HG02642 (cell line): ENCODE measurements at regions not wholly inside any gene's neighbourhood (a gene's known extent, or its start where the extent isn't known, plus 50 kb on each side); places are given as distances from the start of the nearest gene placed in this dataset.

Source experiments
- ATAC-seq: cut with Tn5 transposase; IDR thresholded peaks from one replicate; pipeline ENCODE4 v1.9.1; 2021; ENCODE audit warnings: mild to moderate bottlenecking; ENCODE audit not compliant: unreplicated experiment, poor library complexity

GRCh38 chr11:91825777-91826176 lies 398.8 kb upstream of the FAT3 start:
- ATAC-seq, result no peak

DNA sequence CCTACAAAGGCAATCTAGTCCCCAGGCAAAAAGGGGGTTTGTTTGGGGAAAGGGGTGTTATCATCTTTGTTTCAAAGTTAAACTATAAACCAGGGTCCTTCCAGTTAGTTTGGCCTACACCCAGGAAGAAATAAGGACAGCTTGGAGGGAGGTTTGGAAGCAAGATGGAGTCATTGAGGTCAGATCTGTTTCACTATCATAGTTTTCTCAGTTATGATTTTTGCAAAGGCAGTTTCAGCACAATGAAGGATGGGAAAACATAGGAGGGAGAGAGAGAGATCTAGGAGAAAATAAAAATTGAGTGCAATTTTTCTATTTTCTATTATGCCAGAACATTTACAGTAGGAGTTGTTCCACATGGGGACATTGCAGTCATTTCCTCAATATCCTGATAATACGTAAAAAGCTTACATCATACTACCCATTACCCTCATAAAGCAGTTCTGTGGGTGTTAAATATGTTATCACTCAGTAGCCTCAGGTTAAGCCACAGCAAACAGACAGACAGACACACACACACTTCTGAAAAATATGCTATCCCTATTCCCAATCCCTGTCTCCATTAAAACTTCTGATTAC lies 401.3 kb upstream of the FAT3 start:
- no peak for ATAC-seq

DNA sequence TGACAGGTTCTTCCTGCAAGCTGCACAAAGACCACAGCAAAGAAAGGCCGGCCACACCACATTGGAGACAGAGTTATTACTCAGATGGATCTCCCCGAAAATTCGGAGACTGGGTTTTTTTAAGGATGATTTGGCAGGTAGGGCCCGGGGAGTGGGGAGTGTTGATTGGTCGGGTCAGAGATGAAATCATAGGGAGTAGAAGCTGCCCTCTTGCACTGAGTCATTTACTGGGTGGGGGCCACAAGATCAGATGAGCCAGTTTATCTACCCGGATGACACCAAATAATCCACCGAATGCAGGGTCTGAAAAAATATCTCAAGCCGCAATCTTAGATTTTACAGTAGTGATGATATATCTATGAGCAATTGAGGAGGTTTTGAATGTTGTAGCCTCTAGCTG lies 401.8 kb upstream of the FAT3 start:
- ATAC-seq, result no peak

DNA sequence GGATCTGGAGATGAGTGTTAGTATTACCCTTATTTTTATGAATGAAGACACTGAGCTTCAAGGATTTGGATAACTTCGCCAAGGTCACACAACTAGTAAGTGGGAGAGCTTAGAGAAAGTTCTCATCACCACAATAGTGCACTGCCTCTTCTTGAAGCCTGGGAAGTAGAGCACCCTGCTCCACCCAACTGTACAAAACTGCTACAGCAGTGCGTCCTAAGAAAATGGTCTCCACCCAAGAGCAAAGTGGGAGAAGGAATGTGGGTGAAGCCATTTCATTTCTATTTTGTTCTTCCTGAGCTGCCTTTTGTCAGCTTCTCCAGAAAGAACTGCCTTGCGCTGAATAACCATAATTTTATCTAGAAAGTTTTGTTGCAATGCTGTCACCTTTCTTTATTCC lies 403.9 kb upstream of the FAT3 start:
- no peak for ATAC-seq

- ATAC-seq, result no peak
Measured at GRCh38 chr11:91819777-91820176, 404.8 kb upstream of the FAT3 start.

DNA sequence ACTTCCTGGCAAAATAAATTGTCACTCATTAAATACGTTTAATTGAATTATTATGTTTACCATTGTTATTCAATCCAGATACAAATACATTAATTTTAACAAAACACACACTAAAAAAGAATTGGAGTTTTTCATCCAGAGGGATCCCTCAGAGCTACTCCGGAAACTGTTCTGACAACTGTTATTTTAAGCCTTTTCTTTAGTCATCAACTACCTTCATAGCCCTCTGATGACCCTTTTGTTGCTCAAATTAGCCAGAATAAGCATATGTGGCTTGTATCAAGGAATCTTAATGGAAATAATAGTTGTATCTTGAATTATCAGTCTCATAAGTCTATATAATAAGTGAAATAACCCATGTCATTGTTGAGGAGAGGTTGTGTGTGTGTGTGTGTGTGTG lies 405.4 kb upstream of the FAT3 start:
- ATAC-seq, result no peak

GRCh38 chr11:91817996-91818395 lies 406.6 kb upstream of the FAT3 start:
- no peak for ATAC-seq

DNA sequence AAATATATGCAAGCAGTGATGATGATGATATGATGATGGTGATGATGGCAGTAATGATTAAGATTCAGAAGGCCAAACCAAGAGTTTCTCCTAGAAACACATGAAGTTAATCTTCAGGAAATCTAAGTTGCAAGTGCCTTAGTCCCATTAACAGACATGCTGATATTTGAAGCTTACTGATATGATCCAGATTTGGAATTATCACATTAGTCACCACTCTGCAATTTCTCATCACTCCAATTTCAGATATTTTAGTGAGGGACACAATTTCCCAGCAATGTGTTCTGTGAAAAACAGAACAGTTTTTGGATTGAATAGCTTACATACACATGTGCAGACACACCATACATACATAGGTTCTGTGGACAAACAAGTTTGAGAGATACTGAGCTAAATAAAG lies 411.4 kb upstream of the FAT3 start:
- no peak for ATAC-seq

DNA sequence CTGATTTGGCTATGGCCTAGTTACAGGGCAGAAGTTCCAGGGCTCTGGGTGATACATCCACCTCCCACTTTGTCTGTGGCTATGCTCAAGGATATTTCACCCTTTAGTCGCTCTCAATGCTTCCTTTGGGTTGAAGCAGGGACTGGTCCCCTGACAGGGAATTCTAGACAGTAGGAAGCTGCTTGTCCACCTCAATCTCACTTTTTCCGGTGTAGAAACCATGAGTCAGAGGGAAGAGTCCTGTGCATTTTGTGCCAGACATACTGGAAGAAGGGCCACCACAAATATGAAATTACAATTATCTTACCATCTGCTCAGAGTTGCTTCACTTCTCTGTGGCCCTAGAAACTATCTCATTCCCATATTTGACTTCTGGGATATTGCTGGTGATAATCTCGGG lies 413.7 kb upstream of the FAT3 start:
- ATAC-seq, result no peak

DNA sequence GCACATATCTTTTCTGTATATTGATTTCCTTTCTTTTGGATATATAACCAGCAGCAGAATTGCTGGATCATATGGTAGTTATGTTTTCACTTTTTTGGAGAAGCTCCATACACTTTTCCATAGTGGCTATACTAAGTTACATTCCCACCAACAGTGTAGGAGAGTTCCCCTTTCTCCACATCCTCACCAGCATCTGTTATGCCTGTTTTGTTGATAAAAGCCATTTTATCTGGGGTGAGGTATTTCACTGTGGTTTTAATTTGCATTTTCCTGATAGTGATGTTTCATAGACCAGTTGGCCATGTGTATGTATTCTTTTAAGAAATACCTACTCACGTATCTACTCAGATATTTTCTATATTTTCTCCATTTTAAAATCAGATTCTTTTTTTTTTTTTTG lies 419.3 kb upstream of the FAT3 start:
- no peak for ATAC-seq

- no peak for ATAC-seq
Measured at GRCh38 chr11:91804042-91804441, 420.6 kb upstream of the FAT3 start.

GRCh38 chr11:91802475-91802874 lies 422.1 kb upstream of the FAT3 start:
- ATAC-seq, result no peak

GRCh38 chr11:91800208-91800914 lies 424.3 kb upstream of the FAT3 start:
- no peak for ATAC-seq

DNA sequence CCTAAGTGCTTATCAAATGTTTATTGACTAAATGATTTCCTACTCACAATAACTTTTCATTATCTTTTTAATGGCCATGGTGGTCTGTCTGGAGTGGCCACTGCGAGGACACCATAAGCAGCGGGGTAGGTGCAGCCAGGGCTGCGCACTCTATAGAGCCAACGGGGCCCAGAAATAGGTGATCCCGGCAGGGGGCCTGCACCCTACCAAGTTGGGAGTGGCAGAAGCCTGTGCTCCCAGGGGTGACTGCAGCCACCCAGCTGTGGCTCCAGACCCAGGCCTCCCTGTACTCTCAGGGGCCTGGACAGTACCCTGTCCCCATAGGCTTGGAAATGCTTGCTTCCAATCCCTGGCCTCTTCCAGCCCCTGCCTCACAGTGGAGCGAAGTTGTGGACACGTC lies 426.4 kb upstream of the FAT3 start:
- no peak for ATAC-seq

DNA sequence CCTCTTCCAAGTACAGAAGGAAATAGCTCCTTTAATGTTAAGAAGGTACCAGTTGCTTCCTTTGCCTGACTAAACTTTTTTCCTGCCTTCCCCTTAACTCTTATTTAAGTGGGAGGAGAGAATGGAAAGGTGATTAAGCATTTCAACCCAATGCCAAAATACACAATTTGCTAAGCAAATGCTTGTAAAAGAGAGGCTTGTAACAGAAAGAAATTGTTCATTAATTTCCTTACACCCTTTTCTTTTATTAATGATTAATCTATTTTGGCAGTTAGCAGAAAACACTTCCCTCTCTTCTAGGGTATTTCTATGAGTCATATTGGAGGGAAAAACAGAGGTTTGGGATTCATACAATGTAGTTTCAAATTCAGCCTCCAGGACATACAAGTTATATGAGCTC lies 427.6 kb upstream of the FAT3 start:
- no peak for ATAC-seq

DNA sequence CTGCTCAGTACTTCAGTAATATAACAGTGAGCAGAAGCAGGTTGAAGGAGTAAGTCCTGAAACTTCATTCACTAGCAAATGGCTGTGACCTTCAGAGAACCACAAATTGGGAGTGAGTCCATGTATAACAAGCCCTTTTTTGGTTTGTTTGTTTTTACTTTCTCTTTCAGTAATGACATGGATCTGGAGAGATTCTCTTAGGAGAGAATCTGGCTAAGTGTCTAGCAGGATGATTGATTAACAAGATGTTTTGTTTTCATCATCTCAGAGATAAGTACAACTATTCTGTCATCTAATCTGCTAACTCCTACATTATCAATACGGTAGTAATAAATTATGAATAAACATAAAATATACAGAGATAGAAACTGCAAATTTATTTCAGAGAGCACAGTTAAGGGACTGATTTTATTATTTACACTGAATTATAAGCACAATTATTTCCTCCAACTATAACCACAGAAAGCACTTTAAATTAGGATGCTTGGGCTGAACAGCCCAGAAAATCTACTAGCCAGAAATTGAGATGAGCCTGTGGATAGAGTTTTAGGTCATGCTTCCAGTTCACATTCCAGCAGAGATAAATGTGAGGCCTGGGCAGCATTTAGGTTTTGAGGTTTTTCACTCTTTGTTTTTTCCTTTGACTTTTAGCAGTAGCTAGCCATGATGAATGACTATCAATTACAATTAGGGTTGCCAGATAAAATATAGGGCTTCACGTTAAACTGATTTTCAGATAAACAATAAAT lies 429.3 kb upstream of the FAT3 start:
- no peak for ATAC-seq

DNA sequence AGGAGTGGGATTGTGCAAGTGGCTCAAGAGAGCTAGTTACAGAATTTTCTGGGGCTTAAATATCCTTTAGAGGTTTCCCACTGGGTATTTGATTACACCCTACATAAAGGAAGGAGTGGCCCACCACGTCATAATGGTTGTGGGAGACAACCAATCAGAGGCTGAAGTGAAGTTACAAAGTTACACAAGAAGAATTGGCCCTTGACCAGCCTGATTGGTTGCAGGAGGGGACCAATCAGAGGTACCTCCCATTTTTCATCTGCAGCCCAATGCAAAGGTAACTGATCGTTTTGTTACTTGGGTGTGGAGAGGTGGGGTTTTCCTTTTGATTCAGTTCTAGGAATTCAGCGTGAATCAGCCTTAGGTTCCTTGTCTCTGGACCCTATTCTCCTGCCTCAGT lies 430.5 kb upstream of the FAT3 start:
- ATAC-seq, result no peak

- ATAC-seq, result no peak
Measured at GRCh38 chr11:91792779-91793262, 431.8 kb upstream of the FAT3 start.

DNA sequence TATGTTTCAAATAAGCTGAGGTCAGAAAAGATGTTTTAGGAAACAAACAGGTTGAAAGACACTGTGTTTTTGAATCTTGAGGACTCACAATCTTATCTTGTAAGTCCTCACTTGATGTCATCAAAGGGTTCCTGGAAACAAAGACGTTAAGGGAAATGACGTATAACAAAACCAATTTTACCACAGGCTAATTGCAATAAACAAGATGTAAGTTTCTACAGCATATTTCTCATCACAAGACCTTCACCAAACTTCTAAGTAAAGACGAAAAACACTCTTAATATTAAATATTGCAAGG lies 433.5 kb upstream of the FAT3 start:
- no peak for ATAC-seq

GRCh38 chr11:91790346-91791170 lies 434.1 kb upstream of the FAT3 start:
- no peak for ATAC-seq

- no peak for ATAC-seq
Measured at GRCh38 chr11:91788764-91789163, 435.9 kb upstream of the FAT3 start.
